ENCODE measurements at regions not wholly inside any gene's neighbourhood (a gene's known extent, or its start where the extent isn't known, plus 50 kb on each side); places are given as distances from the start of the nearest gene placed in this dataset. TPM values are rescaled to one million over a fixed set of nuclear protein-coding genes. Genes with fewer than 3 reads are reported as not detected.

- DNase-seq: no peak
Observed at GRCh38 chr2:181395851-181396250, 61.3 kb upstream of the ITGA4 start.

GRCh38 chr2:181396256-181397123 is 60.7 kb upstream of the ITGA4 start:
- no peak for DNase-seq

- DNase-seq: no peak
Observed at GRCh38 chr2:181397331-181397730, 59.9 kb upstream of the ITGA4 start.

- DNase-seq: no peak
Observed at GRCh38 chr2:181398000-181398399, 59.2 kb upstream of the ITGA4 start.

GRCh38 chr2:181399027-181399426 is 58.2 kb upstream of the ITGA4 start:
- DNase-seq: no peak

- no peak for DNase-seq
Observed at GRCh38 chr2:181404472-181404871, 52.7 kb upstream of the ITGA4 start.

GRCh38 chr2:181407171-181407570 is 50.0 kb upstream of the ITGA4 start:
- no peak for DNase-seq

Small RNAs in the stretch of these regions (small RNA-seq; reads per million reads assigned to genes)
- not detected for gene MIR4437
